HEK293 (cell line): ENCODE measurements at regions not wholly inside any gene's neighbourhood (a gene's known extent, or its start where the extent isn't known, plus 50 kb on each side); places are given as distances from the start of the nearest gene placed in this dataset.

Experiments used
- PBX3 ChIP-seq: sonication (generic); formaldehyde crosslinking; IDR thresholded peaks from 2 replicates; pipeline ENCODE4 v1.8.1; 2022; ENCODE audit warnings: mild to moderate bottlenecking, moderate library complexity, missing genetic modification reagents
- ZFP3 ChIP-seq: fragments of 450-650 bp; formaldehyde crosslinking; IDR thresholded peaks from 2 replicates; pipeline ENCODE4 v1.5.1; 2016; ENCODE audit warnings: low read depth, missing biosample characterization, missing genetic modification characterization
- ZFP41 ChIP-seq: fragments of 450-650 bp; formaldehyde crosslinking; IDR thresholded peaks from 2 replicates; pipeline ENCODE4 v1.5.1; 2016; ENCODE audit warnings: missing biosample characterization, missing genetic modification characterization, borderline replicate concordance
- ZNF274 ChIP-seq, 2 experiments: fragments of 200-500 bp in 1 of 2; fragments of 450-650 bp in 1 of 2; sonication (Bioruptor generic) in 1 of 2; formaldehyde crosslinking in 1 of 2; IDR thresholded peaks; 2 replicates each; pipeline versions ENCODE4 v1.5.1 to v1.6.1; 2014 to 2016; ENCODE audit warnings: borderline replicate concordance in 1 of 2, inconsistent platforms in 1 of 2, low read length in 1 of 2, missing biosample characterization in 1 of 2, missing genetic modification characterization in 1 of 2
- ZNF645 ChIP-seq: fragments of 450-650 bp; formaldehyde crosslinking; IDR thresholded peaks from 2 replicates; pipeline ENCODE4; 2016; ENCODE audit warnings: missing biosample characterization, missing genetic modification characterization
- ZSCAN18 ChIP-seq: fragments of 450-650 bp; formaldehyde crosslinking; IDR thresholded peaks from 2 replicates; pipeline ENCODE4 v1.5.1; 2016; ENCODE audit warnings: missing biosample characterization, missing genetic modification characterization
- TF ChIP-seq, protein P1 (sequence below): fragments of 450-650 bp; formaldehyde crosslinking; IDR thresholded peaks from 2 replicates; pipeline ENCODE4 v1.5.1; 2016; ENCODE audit warnings: missing biosample characterization, missing genetic modification characterization
- TF ChIP-seq, protein P2 (sequence below): fragments of 450-650 bp; formaldehyde crosslinking; IDR thresholded peaks from 2 replicates; pipeline ENCODE4 v1.5.1; 2016; ENCODE audit warnings: missing biosample characterization, missing genetic modification characterization

GRCh38 chr5:116671211-116671736 lies 96.7 kb upstream of the SEMA6A start:
- no peak for TF ChIP-seq ZSCAN18
- TF ChIP-seq, protein P1, sequence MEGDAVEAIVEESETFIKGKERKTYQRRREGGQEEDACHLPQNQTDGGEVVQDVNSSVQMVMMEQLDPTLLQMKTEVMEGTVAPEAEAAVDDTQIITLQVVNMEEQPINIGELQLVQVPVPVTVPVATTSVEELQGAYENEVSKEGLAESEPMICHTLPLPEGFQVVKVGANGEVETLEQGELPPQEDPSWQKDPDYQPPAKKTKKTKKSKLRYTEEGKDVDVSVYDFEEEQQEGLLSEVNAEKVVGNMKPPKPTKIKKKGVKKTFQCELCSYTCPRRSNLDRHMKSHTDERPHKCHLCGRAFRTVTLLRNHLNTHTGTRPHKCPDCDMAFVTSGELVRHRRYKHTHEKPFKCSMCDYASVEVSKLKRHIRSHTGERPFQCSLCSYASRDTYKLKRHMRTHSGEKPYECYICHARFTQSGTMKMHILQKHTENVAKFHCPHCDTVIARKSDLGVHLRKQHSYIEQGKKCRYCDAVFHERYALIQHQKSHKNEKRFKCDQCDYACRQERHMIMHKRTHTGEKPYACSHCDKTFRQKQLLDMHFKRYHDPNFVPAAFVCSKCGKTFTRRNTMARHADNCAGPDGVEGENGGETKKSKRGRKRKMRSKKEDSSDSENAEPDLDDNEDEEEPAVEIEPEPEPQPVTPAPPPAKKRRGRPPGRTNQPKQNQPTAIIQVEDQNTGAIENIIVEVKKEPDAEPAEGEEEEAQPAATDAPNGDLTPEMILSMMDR: no peak
- no peak for TF ChIP-seq ZFP41 (tag by site-specific recombination)
- no peak for TF ChIP-seq ZNF645 (tag by site-specific recombination)
- TF ChIP-seq ZFP3 (tag by site-specific recombination): no peak
- TF ChIP-seq ZNF274 (IDR thresholded peaks at IDR 0.05; ENCODE audit: low read length): no peak
- TF ChIP-seq ZNF274 (tag by site-specific recombination; IDR thresholded peaks at IDR 0.05; ENCODE audit: borderline replicate concordance): no peak
- TF ChIP-seq PBX3 (CRISPR knock-in tag): no peak
- TF ChIP-seq, protein P2, sequence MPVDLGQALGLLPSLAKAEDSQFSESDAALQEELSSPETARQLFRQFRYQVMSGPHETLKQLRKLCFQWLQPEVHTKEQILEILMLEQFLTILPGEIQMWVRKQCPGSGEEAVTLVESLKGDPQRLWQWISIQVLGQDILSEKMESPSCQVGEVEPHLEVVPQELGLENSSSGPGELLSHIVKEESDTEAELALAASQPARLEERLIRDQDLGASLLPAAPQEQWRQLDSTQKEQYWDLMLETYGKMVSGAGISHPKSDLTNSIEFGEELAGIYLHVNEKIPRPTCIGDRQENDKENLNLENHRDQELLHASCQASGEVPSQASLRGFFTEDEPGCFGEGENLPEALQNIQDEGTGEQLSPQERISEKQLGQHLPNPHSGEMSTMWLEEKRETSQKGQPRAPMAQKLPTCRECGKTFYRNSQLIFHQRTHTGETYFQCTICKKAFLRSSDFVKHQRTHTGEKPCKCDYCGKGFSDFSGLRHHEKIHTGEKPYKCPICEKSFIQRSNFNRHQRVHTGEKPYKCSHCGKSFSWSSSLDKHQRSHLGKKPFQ (tag by site-specific recombination): no peak
